Stimulated activated CD8-positive, alpha-beta memory T cell treated with anti-CD3 and anti-CD28 coated beads, Interleukin-7, amount 100 ng/mL, for 4 hours (primary cell): ENCODE measurements at regions not wholly inside any gene's neighbourhood (a gene's known extent, or its start where the extent isn't known, plus 50 kb on each side); places are given as distances from the start of the nearest gene placed in this dataset.

Experiments used
- DNase-seq, 2 donors: peaks; one replicate each; pipeline ENCODE4 v3.0.0-alpha.2; 2020; ENCODE audit warnings: low read depth in 2 of 2

DNA sequence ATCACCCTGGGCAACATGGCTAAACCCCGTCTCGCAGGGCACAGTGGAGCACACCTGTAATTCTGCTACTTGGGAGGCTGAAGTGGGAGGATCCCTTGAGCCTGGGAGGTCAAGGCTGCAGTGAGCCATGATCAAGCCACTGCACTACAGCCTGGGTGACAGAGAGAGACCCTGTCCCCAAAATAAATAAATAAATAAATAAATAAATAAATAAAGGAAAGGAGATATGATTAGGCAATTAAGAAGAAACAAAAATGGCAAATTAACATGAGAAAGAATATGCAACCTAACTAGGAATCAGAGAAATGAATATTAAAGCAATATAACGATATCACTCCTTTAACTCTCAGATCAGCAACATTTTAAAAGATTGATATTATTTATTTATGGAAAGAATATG lies 92.3 kb downstream of the C1D start:
- no peak for DNase-seq

DNA sequence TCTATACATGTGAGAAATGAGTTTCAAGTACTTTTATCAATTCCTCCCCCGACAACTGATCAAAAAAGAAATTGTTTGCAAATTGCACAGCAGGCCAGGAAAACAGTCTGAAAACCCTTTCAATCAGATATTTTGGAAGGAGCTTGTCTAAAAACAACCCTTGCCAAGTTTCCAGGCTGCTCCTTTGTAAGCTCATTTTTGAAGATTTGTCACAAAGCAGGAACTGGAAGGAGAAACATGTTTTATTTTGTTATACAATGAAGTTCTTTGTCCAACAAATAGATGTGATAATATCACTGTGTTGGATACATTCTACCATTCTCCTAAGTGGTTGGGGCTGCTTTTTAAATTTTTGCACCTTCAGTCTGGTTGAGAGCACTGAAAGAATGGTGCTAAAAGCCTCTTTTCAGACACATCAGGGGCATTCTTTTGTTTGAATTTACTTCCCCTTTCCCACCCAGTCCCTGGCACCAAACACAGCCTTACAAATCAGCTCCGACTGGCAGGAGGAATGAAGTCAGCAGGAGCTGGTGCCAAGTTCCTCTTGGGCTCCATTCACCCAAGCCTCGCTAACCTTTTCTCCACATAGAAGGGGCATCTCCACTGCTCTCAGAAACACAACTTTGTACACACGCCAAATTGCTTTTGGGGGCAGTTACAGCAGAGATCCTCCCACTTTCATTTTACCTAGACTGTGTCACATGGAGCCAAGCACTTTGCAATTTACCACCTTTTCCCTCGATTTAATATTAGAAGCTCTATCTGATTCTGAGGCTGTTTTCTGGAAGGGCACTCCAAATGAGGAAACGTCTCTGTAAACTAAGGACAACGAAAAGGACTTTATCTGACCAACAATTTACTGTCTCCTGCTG lies 88.0 kb downstream of the C1D start:
- DNase-seq = no peak

DNA sequence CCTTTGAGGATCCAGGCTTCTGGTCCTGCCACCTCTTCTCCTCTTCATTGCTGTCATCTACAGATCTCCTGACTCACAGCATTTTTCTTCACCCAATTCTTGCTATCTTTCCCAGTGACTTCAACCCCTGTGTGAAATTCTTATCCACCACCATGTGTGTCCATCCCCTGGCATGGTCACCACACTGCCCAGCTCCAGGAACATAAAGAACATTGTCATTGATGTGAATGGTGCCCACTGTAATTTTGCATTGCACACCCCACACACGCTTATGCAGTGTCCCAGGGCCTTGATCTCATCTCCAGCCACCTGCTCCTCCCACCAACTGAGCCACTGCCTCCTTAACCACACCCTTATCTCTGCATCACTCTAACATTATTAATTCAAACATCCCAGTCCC lies 85.3 kb downstream of the C1D start:
- DNase-seq = no peak

DNA sequence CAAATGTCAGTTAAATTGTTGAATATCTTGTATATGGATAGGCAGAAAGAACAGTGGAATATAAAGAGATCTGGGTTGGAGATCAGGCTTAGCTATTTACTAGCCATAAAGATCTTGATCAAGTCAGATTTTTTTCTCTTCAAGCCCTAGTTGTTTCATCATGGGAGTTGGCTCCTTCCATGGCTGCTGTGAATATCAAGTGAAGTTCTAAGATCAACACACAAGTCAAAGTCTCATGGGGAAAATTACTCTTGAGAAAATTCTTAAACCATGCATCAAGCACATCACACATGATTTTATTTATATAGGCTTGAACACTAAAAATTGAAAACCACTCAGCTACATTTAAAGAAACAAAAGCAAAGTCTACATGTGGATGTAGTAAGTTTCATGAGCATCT lies 79.8 kb downstream of the C1D start:
- DNase-seq = no peak

DNA sequence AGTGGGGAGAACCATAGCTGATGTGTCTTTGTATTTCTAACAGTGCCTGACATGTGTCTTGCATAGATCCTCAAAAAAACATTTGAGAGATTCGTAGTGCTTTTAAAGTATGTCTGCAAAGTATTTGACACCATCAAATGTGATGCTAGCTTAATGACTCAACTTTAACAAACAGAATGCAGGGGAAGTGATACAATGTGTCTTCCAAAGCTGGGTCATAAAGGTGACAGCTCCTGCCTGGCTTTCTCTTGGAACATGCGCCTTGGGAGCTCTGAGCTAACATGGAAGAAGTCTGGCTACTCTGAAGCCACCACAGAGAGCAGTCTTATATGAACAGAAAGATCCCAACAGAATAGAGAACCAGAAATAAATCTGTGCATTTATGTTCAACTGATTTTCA lies 78.2 kb downstream of the C1D start:
- DNase-seq = no peak

DNA sequence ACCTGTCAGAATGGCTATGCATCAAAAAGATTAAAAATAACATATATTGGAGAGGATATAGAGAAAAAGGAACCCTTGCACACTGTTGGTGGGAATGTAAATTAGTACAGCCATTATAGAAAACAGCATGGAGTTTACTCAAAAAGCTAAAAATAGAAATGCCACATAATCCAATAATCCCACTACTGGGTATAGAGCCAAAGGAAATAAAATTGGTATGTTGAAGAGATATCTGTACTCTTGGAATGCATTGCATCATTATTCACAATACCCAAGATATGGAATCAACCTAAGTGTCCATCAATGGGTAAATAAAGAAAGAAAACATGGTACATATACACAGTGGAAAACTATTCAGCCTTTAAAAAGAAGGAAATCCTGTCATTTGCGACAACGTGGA lies 77.2 kb downstream of the C1D start:
- DNase-seq = no peak

DNA sequence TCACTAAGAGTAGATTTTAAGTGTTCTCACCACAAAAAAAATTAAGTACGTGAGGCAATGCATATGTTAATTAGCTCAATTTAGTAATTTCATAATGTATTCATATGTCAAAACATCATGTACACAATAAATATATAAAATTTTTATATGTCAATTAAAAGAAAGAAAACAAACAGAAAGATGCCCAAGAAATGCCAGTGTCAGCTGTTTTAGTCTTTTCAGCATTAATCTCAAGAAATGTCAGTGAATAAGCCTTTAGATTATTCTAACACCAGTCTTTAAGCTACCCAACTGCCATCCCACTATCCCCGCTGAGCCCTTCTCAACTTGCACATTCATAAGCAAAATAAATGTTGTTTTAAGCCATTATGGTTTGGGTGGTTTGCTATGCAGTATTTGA lies 76.5 kb downstream of the C1D start:
- no peak for DNase-seq
